NT2/D1 (cell line): ENCODE measurements at regions not wholly inside any gene's neighbourhood (a gene's known extent, or its start where the extent isn't known, plus 50 kb on each side); places are given as distances from the start of the nearest gene placed in this dataset.
"Not testable (repeated sequence)": the region's sequence is repeated elsewhere in the genome, so short reads cannot be mapped to it uniquely, and the experiment has no call there.

Source experiments
- SUZ12 ChIP-seq: IDR thresholded peaks from 2 replicates; pipeline ENCODE4 v1.6.1; 2011; ENCODE audit not compliant: insufficient read length, insufficient read depth; ENCODE audit errors: extremely low read depth
- YY1 ChIP-seq: IDR thresholded peaks from 2 replicates; pipeline ENCODE4 v1.6.1; 2011; ENCODE audit not compliant: insufficient read length, insufficient read depth
- ZNF274 ChIP-seq: IDR thresholded peaks from 2 replicates; pipeline ENCODE4 v1.6.1; 2011; ENCODE audit warnings: mild to moderate bottlenecking, low read depth, low read length

- TF ChIP-seq SUZ12, ZNF274, YY1: not testable (repeated sequence)
These were observed 112.5 kb upstream of the POMZP3 start for GRCh38 chr7:76739538-76739937.
